MV-4-11 (cell line): ENCODE measurements at regions not wholly inside any gene's neighbourhood (a gene's known extent, or its start where the extent isn't known, plus 50 kb on each side); places are given as distances from the start of the nearest gene placed in this dataset.

ENCODE experiments used
- DNase-seq: peaks from one replicate; lab custom pipeline; 2025; lab: John Stamatoyannopoulos, UW

- no peak for DNase-seq
These were observed 295.7 kb downstream of the CHRM3 start for GRCh38 chr1:239682046-239682445.

- no peak for DNase-seq
These were observed 296.6 kb downstream of the CHRM3 start for GRCh38 chr1:239682960-239683359.

DNA sequence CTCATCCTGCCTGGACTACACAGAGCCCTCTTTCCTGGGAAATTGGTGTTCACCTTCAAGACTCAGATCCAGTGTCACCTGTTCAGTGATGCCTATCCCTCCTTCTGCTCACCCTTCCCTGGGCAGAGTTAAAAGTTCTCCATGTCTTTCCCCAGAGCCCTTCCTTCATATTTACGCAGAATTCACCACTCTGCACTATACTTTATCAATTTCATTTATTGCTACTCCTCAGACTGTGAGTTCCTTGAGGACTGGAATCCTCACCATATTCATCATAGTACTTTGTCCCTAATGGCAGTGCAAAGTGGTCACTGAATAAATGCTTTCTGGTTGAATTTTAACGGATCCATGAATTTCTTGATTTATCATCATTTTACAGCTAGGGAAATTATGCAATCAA lies 300.0 kb downstream of the CHRM3 start:
- no peak for DNase-seq

- DNase-seq = no peak
These were observed 309.9 kb downstream of the CHRM3 start for GRCh38 chr1:239696317-239696716.

GRCh38 chr1:239700667-239701066 lies 314.3 kb downstream of the CHRM3 start:
- no peak for DNase-seq

DNA sequence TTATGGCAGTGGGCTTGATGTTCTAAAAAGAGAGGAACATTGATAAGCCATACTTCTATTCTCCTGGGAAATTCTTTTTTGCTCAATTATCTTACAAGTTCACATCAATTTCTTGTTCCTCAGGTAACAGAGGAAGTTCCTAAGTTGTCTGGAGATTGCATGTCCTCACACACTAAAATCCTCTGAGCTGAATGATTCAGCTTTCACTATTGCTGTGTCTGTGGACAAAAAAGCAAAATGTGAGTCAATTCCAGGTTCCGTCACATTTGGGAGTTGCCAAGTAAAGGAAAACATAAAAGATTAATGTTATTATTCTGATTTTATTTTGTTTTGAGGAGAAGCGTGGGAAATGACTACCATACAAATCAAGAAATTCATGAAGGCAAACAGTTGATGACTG lies 316.7 kb downstream of the CHRM3 start:
- no peak for DNase-seq

DNA sequence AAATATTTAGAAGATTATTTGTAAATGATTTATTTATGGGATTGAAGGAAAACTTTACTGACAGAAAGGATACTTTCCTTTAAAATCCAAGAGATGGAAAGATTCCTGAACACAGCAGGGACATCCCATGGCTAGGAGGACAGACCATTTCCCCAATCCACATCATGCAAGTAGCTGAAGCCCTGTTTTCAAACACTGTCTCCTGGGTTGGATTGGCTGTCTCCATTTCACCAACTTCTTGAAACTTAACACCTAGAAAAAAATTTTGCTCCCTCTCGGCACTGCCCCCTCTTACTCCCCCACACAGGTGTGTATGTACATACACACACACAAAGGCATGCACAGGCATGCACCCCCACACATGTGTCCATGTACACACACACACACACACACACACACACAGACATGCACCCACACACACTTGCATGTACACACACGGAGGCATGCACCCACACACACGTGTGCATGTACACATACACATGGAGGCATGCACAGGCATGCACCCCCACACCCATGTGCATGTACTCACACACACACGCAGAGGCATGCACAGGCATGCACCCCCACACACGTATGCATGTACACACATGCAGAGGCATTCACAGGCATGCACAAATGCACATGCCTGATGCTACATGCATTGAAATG lies 320.0 kb downstream of the CHRM3 start:
- no peak for DNase-seq

- no peak for DNase-seq
These were observed 321.2 kb downstream of the CHRM3 start for GRCh38 chr1:239707615-239708014.

- DNase-seq = no peak
These were observed 322.3 kb downstream of the CHRM3 start for GRCh38 chr1:239708622-239709021.

DNA sequence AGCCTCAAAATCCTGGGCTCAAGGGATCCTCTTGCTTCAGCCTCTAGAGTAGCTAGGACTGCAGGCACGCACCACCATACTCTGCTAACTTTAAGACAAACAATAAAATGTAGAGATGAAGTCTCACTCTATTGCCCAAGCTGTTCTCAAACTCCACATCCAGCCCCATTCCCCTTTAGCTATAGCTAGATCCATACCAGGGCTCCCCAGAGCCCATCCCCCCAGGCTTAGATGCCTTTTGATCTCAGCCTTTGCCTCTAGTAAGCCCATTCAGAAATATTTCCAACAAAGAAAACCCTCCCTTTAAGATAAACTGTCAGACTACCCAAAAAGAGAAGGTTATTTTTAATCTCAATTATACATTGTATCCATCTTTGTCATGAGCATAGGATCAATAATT lies 325.4 kb downstream of the CHRM3 start:
- DNase-seq = no peak

- DNase-seq = no peak
These were observed 330.9 kb downstream of the CHRM3 start for GRCh38 chr1:239717097-239717917.

DNA sequence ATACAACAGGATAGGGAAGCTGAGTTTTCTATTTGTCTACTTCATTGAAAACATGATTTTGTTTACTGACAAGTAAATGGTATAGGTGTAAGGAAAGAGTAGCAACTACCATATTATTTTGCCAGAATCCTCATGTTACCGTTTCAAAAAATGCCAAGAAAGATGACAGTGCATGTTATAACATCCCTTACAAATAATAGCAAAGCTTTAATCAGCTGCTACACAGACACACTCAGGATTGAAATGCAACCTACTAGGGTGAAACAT lies 331.5 kb downstream of the CHRM3 start:
- DNase-seq = no peak

DNA sequence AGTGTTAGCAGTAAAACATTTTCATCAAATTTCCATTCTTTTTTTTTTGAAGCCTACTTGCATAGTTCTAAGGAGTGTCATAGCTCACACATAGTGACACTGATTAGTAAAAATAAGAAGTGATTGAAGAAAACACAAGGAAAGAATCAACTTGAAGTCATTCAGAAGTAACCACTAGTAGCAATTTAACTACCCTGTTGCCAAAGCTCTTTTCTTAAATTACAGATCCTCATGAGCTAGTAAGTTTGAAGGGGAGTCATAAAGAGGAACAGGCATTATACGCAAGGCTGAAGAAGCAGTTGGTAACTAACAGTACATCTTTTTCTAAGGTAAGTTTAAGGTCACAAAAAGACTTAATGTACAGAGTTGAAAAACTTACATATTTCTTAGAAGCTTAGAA lies 332.2 kb downstream of the CHRM3 start:
- DNase-seq = peak; percentile 56

DNA sequence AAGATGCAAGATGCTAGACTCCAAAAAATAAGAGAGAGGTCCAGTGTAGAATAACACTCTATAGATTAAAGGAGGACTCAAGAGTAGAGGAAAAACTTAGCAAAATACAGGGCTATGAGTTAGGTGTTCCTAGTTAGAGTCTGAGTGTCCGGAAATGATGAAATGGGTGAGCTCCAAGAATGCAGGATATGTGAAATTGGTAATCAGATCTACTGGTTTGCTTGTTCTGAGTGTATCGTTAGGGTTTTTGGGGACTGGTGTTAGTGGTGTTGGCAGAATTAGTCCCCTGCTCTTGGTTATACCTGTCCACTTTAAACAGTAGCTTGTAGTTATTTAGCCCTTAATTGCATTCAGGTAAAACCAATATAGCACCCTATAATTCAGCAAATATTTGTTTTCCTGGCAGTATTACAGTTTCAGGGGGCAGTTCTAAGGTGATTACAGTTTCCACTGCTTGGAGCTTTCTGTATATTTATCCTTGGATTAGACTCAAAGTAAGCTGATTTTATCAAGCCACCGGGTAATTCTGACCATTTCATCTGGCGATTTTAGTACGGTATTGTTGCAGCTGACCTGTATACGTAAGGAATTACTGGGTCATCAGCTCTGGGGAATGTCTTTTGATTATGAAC lies 332.7 kb downstream of the CHRM3 start:
- peak; percentile 43 for DNase-seq

GRCh38 chr1:239719642-239720258 lies 333.4 kb downstream of the CHRM3 start:
- peak; percentile 86 for DNase-seq

- DNase-seq = no peak
These were observed 335.7 kb downstream of the CHRM3 start for GRCh38 chr1:239722035-239722434.

DNA sequence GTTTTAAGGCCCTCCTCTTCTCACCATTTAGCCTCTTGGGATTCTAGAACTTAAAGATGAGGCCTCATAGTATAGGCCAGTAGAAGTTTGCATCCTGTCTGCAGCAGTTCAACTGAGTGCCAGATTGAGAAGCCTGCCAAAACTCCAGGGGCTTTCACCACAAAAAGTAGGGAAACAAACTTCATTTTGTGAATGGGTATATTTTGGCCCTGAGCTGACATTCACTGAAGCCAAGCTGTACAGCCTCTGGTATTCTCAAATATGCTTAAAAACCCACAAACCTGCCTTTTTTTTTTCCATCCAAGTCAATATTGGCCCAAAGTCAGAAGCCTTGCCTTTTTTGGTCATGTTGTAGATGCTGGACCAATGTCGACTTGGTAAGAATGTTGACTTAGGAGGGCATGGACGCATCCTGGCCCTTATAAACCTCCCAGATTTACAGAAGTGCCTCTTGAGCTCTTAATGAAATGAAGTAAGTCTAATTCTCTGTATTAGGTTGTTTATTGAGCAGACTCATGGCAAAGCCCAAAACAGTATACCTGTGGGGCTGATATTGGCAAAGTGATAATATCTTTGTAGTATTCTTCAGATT lies 337.5 kb downstream of the CHRM3 start:
- DNase-seq = no peak

DNA sequence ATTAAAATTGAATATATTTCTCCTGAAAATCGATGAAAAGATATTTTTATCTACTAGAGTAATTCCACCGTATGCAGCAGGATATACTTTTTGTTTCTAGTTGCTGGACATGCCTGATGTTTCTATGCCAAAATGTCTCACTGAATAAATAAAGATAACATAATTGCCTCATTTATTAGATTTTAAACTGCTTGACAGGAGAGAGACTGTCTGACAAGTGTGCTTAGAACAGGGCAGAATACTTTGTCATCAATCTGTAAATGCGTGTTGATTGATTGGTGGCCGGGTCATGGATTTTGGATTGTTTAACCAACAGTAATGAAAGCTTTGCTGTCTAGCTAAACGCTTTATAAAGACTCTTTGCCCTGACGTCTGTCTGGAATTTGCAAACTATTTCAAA lies 339.0 kb downstream of the CHRM3 start:
- DNase-seq = no peak

GRCh38 chr1:239725933-239726332 lies 339.6 kb downstream of the CHRM3 start:
- no peak for DNase-seq

DNA sequence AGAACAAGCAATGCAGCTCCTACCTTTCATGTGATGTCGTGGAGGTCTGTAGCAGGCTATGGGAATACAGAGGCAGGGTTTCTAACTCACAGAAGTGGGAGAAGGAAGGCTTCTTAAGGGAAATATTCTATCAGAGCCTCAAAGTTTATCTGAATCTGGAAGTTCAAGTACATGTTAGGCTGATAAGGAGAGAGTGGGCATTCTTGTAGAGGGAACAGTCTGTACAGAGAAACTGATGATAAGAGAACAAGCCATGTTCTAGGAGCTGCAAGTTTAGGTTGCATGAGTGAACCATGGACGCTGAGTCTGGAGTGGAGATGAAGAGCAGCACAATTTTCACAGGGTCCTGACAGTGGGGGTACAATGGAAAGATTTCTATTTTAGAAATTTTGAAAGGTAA lies 344.0 kb downstream of the CHRM3 start:
- no peak for DNase-seq

GRCh38 chr1:239731082-239731748 lies 344.8 kb downstream of the CHRM3 start:
- DNase-seq = no peak

DNA sequence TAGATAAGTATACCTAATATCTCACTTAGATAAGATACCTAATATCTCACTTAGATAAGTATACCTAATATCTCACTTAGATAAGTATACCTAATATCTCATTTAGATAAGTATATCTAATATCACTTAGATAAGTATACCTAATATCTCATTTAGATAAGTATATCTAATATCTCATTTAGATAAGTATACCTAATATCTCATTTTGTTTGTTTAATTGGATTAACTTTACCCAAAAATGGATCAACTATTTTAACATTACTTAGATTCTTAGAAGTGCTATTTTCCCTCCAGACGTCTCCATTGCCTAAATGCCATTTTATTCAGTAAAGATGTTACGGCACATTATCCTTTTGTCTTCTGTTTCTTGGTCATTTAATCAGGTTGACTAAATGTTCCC lies 346.4 kb downstream of the CHRM3 start:
- no peak for DNase-seq
